ENCODE measurements at regions not wholly inside any gene's neighbourhood (a gene's known extent, or its start where the extent isn't known, plus 50 kb on each side); places are given as distances from the start of the nearest gene placed in this dataset.

DNA sequence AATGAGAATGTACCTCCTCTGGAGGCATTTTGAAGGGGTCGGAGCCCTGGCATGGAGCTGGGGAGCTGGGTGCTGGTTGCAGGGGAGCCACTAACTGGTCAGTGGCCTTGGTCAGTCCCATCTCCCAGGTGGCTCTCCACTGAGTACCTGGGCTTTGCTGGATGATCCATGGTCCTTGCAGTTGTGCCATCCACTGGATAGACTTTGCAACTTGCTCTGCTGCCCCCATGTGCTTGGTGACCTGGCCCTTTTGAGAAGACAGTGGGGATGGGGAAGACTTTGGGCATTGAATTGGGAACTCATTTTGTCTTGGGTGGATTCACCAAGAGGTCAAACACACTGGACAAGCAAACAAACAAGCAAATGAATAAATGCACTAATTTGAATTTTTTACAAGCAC is 263.9 kb downstream of the MYCN start:
- Histone ChIP-seq H3K79me2 (replicated peaks; ENCODE audit: insufficient read depth, low read length) (no peaks in the 10 kb centered on the region), H3K27ac (ENCODE audit: low read length) (no peak overlapping the region), H3K9ac (ENCODE audit: low read length) (no peak overlapping the region), H3F3A (ENCODE audit: insufficient read depth, low read length, poor library complexity, severe bottlenecking) (no peaks in the 10 kb centered on the region), H3K4me2 (ENCODE audit: low read length) (no peak overlapping the region), H2AFZ (ENCODE audit: low read depth, low read length) (no peak overlapping the region), H3K4me3 (ENCODE audit: low read length) (no peak overlapping the region), H3K27me3 (ENCODE audit: insufficient read depth, low read depth, low read length) (no peaks in the 10 kb centered on the region), H3K9me3 (ENCODE audit: low read length) (no peaks in the 10 kb centered on the region), H4K20me1 (ENCODE audit: insufficient read depth) (no peaks in the 10 kb centered on the region), H3K9me2 (ENCODE audit: insufficient read depth, low read length) (no peaks in the 10 kb centered on the region), H3K36me3 (ENCODE audit: insufficient read depth, low read length) (no peaks in the 10 kb centered on the region)
- TF ChIP-seq MXI1 (conservative IDR thresholded peaks at IDR 0.05; ENCODE audit: poor library complexity, severe bottlenecking), result no peak

DNA sequence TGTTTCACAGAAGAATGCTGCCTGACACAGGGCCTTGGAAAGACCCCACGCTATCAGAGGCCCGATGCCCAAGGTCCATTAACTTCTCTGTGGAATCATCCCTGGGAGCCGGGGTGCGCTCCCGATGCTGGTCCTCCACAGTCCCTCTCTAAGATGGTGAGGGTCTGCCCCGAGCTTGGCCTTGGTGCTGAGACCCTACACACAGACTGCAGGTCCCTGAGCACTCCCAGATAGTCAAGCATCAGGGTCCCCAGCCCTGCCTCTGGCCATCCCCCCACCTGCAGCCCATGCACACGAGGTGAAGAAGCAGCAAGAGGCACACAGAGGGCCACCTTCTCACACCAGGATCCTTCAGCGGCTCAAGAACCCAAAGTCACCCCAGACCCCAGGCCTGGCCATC is 263.3 kb downstream of the MYCN start:
- H2AFZ ChIP-seq (ENCODE audit: low read depth, low read length), result no peak overlapping the region
- no peaks in the 10 kb centered on the region for H3K36me3 ChIP-seq (ENCODE audit: insufficient read depth, low read length)
- no peaks in the 10 kb centered on the region for H3K27me3 ChIP-seq (ENCODE audit: insufficient read depth, low read depth, low read length)

DNA sequence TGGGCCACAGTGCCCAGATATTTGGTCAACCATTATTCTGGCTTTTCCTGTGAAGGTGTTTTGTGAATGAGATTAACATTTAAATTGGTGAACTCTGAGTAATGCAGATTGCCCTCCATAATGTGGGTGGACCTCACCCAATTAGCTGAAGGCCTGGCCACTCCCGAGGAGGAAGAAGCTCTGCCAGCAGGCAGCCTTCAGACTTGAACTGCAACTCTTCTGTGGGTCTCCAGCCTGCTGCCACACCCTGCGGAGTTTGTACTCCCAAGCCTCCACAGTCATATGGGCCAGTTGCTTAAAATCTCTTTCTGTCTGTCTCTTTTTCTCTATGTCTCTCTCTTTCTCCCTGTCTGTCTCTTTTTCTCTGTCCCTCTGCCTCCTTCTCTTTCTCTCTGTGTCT is 262.7 kb downstream of the MYCN start:
- H2AFZ ChIP-seq (ENCODE audit: low read depth, low read length), result no peak overlapping the region

More for the DNA sequence above, 263.3 kb downstream of the MYCN start:
- Histone ChIP-seq H3K4me2 (ENCODE audit: low read length) (no peak overlapping the region), H3K9ac (ENCODE audit: low read length) (no peak overlapping the region), H3F3A (ENCODE audit: insufficient read depth, low read length, poor library complexity, severe bottlenecking) (no peaks in the 10 kb centered on the region), H3K4me3 (ENCODE audit: low read length) (no peak overlapping the region), H3K27ac (ENCODE audit: low read length) (no peak overlapping the region), H3K9me2 (ENCODE audit: insufficient read depth, low read length) (no peaks in the 10 kb centered on the region), H4K20me1 (ENCODE audit: insufficient read depth) (no peaks in the 10 kb centered on the region), H3K9me3 (ENCODE audit: low read length) (no peaks in the 10 kb centered on the region), H3K79me2 (replicated peaks; ENCODE audit: insufficient read depth, low read length) (no peaks in the 10 kb centered on the region)
- TF ChIP-seq RAD21 (conservative IDR thresholded peaks at IDR 0.05) (no peak), SMC3 (conservative IDR thresholded peaks at IDR 0.05; ENCODE audit: poor library complexity) (no peak), EZH2 (IDR thresholded peaks at IDR 0.05; ENCODE audit: borderline replicate concordance, insufficient read depth, low read length, poor library complexity, severe bottlenecking) (no peak), POLR2AphosphoS5 (IDR thresholded peaks at IDR 0.05) (no peak), EP300 (conservative IDR thresholded peaks at IDR 0.05; ENCODE audit: poor library complexity, severe bottlenecking) (no peak), MXI1 (conservative IDR thresholded peaks at IDR 0.05; ENCODE audit: poor library complexity, severe bottlenecking) (no peak), TAF1 (IDR thresholded peaks at IDR 0.05; ENCODE audit: low read depth) (no peak)
- TF ChIP-seq, protein P1, sequence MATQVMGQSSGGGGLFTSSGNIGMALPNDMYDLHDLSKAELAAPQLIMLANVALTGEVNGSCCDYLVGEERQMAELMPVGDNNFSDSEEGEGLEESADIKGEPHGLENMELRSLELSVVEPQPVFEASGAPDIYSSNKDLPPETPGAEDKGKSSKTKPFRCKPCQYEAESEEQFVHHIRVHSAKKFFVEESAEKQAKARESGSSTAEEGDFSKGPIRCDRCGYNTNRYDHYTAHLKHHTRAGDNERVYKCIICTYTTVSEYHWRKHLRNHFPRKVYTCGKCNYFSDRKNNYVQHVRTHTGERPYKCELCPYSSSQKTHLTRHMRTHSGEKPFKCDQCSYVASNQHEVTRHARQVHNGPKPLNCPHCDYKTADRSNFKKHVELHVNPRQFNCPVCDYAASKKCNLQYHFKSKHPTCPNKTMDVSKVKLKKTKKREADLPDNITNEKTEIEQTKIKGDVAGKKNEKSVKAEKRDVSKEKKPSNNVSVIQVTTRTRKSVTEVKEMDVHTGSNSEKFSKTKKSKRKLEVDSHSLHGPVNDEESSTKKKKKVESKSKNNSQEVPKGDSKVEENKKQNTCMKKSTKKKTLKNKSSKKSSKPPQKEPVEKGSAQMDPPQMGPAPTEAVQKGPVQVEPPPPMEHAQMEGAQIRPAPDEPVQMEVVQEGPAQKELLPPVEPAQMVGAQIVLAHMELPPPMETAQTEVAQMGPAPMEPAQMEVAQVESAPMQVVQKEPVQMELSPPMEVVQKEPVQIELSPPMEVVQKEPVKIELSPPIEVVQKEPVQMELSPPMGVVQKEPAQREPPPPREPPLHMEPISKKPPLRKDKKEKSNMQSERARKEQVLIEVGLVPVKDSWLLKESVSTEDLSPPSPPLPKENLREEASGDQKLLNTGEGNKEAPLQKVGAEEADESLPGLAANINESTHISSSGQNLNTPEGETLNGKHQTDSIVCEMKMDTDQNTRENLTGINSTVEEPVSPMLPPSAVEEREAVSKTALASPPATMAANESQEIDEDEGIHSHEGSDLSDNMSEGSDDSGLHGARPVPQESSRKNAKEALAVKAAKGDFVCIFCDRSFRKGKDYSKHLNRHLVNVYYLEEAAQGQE (IDR thresholded peaks at IDR 0.05; ENCODE audit: borderline replicate concordance), result no peak
- TF ChIP-seq, protein P2, sequence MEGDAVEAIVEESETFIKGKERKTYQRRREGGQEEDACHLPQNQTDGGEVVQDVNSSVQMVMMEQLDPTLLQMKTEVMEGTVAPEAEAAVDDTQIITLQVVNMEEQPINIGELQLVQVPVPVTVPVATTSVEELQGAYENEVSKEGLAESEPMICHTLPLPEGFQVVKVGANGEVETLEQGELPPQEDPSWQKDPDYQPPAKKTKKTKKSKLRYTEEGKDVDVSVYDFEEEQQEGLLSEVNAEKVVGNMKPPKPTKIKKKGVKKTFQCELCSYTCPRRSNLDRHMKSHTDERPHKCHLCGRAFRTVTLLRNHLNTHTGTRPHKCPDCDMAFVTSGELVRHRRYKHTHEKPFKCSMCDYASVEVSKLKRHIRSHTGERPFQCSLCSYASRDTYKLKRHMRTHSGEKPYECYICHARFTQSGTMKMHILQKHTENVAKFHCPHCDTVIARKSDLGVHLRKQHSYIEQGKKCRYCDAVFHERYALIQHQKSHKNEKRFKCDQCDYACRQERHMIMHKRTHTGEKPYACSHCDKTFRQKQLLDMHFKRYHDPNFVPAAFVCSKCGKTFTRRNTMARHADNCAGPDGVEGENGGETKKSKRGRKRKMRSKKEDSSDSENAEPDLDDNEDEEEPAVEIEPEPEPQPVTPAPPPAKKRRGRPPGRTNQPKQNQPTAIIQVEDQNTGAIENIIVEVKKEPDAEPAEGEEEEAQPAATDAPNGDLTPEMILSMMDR (IDR thresholded peaks at IDR 0.05; ENCODE audit: poor library complexity, severe bottlenecking), result no peak

More for the DNA sequence above, 262.7 kb downstream of the MYCN start:
- Histone ChIP-seq H4K20me1 (ENCODE audit: insufficient read depth) (no peaks in the 10 kb centered on the region), H3F3A (ENCODE audit: insufficient read depth, low read length, poor library complexity, severe bottlenecking) (no peaks in the 10 kb centered on the region), H3K4me2 (ENCODE audit: low read length) (no peak overlapping the region), H3K9me3 (ENCODE audit: low read length) (no peaks in the 10 kb centered on the region), H3K27me3 (ENCODE audit: insufficient read depth, low read depth, low read length) (no peaks in the 10 kb centered on the region), H3K27ac (ENCODE audit: low read length) (no peak overlapping the region), H3K79me2 (replicated peaks; ENCODE audit: insufficient read depth, low read length) (no peaks in the 10 kb centered on the region), H3K9me2 (ENCODE audit: insufficient read depth, low read length) (no peaks in the 10 kb centered on the region), H3K36me3 (ENCODE audit: insufficient read depth, low read length) (no peaks in the 10 kb centered on the region), H3K4me3 (ENCODE audit: low read length) (no peak overlapping the region), H3K9ac (ENCODE audit: low read length) (no peak overlapping the region)
- TF ChIP-seq POLR2AphosphoS5 (IDR thresholded peaks at IDR 0.05) (no peak), TAF1 (IDR thresholded peaks at IDR 0.05; ENCODE audit: low read depth) (no peak), EZH2 (IDR thresholded peaks at IDR 0.05; ENCODE audit: borderline replicate concordance, insufficient read depth, low read length, poor library complexity, severe bottlenecking) (no peak)
- TF ChIP-seq, protein P1 (IDR thresholded peaks at IDR 0.05; ENCODE audit: borderline replicate concordance), result no peak
